ENCODE measurements at regions not wholly inside any gene's neighbourhood (a gene's known extent, or its start where the extent isn't known, plus 50 kb on each side); places are given as distances from the start of the nearest gene placed in this dataset.

DNA sequence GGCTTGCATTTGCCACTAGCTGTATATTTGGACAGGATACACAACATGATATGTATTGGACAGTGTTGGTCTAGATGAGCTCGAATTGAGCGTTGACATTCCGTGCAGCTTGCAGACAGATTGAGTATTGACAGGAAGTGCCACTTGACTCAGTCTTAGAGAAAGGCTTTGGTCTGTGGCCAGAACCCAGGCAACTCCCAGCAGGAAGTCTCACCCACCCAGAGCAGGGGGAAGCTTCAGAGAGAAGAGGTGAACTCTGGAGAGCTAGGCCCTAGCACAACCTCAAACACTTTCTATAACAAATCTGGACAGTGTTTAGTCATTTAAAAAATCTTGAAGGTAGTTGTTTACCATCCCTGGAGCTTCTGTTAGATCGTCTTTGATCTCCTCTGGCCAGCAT, 280.5 kb downstream of the FBXW7 start:
- Histone ChIP-seq H3K27ac (ENCODE audit: insufficient read depth, low read depth, low read length, poor library complexity, severe bottlenecking) (no peak overlapping the region), H3K36me3 (ENCODE audit: control insufficient read depth, insufficient read depth, low read length) (no peaks in the 10 kb centered on the region), H3K4me1 (ENCODE audit: control insufficient read depth, insufficient read depth, low read length) (no peaks in the 10 kb centered on the region), H3K9me3 (ENCODE audit: control insufficient read depth, low read length) (no peaks in the 10 kb centered on the region), H3K27me3 (ENCODE audit: control insufficient read depth, insufficient read depth, low read length, poor library complexity, severe bottlenecking) (no peaks in the 10 kb centered on the region), H3K4me3 (ENCODE audit: insufficient read depth, low read depth, low read length) (no peak overlapping the region)
- 86 to 90% methylated on average over 4 of the region's 4 CpGs for WGBS, 2 experiments

DNA sequence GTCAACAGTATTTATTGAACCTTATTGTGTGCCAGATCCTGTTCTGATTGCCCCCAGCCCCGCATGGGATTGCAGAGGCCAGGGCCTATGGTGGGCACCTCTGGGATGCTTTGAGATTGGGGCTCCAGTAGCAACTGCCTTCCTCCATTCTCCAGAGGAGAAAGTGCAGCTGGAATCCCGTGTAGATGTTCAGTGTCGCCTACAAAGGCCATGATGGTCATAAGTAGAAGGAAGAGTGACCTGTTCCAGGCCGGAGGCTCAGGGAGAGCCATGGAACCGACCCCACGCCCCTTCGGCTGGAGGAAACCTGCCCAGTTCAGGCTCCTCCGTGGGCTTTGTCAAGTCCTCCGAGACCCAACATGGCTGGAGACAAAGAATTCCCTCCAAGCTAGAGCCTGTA, 287.5 kb downstream of the FBXW7 start:
- H3K27ac ChIP-seq (ENCODE audit: insufficient read depth, low read depth, low read length, poor library complexity, severe bottlenecking) = no peak overlapping the region
- no peak overlapping the region for H3K4me3 ChIP-seq (ENCODE audit: insufficient read depth, low read depth, low read length)
- H3K27me3 ChIP-seq (ENCODE audit: control insufficient read depth, insufficient read depth, low read length, poor library complexity, severe bottlenecking) = no peaks in the 10 kb centered on the region
- no peaks in the 10 kb centered on the region for H3K36me3 ChIP-seq (ENCODE audit: control insufficient read depth, insufficient read depth, low read length)
- 94 to 96% methylated on average over 9 of the region's 9 CpGs for WGBS, 2 experiments
- no peaks in the 10 kb centered on the region for H3K9me3 ChIP-seq (ENCODE audit: control insufficient read depth, low read length)
- H3K4me1 ChIP-seq (ENCODE audit: control insufficient read depth, insufficient read depth, low read length) = no peaks in the 10 kb centered on the region

DNA sequence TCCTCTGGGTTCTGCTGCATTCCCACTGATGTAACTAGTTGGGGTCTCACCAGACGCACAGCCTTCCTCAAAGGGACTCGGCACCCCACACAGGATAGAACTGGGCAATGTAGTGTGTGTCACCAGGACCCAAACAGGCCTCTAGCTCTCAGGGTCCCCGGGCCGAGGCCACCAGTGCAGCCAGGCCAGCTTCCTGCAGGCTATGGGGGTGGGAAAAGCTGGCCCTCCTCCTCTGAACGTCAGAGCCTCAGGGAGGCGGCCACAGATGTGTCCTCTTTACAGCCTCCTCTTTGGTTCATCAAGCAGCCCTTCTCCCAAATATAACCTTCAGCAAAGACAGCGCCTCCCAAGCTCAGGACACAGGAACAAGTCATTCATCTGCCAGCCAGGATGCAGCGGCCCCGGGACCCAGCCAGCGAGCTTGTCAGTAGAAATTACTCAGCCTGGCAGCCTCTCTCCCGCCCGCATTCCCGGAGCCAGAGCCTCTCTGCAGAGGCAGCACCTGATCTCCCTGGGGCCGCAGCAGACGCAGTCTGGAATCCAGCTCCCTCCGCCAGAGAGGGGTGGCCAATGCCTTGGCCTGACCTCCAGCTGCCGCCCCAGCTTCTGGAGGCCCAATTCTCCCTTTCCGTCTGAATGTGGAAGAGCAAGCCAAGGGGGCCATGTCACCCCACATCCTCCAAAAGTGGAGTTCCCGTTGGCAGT, 288.5 kb downstream of the FBXW7 start:
- Histone ChIP-seq H3K27me3 (ENCODE audit: control insufficient read depth, insufficient read depth, low read length, poor library complexity, severe bottlenecking) (no peaks in the 10 kb centered on the region), H3K36me3 (ENCODE audit: control insufficient read depth, insufficient read depth, low read length) (no peaks in the 10 kb centered on the region), H3K27ac (ENCODE audit: insufficient read depth, low read depth, low read length, poor library complexity, severe bottlenecking) (no peak overlapping the region), H3K4me1 (ENCODE audit: control insufficient read depth, insufficient read depth, low read length) (no peaks in the 10 kb centered on the region), H3K9me3 (ENCODE audit: control insufficient read depth, low read length) (no peaks in the 10 kb centered on the region), H3K4me3 (ENCODE audit: insufficient read depth, low read depth, low read length) (no peak overlapping the region)
- WGBS, 2 experiments = 90% methylated on average over 19 of the region's 19 CpGs

DNA sequence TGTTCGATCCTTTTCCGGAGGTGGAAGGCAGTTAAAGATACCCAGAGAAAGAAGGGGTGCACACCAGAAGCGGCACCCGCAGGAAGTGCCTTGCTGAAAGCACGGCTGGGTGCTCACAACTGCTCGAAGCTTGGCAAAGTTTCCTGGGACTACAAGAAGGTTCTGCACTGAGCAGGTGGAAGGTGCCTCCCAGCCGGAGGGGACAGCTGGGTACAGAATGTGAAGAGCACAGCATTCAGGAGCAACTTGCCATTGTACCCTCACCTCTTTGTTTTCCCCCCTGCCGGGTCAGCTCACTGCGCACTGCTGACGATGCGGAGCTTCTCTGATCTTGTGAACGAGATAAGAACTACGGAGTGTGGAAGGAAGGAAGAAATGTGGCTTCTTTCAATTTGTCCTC, 289.2 kb downstream of the FBXW7 start:
- Histone ChIP-seq H3K4me3 (ENCODE audit: insufficient read depth, low read depth, low read length) (no peak overlapping the region), H3K27me3 (ENCODE audit: control insufficient read depth, insufficient read depth, low read length, poor library complexity, severe bottlenecking) (no peaks in the 10 kb centered on the region), H3K36me3 (ENCODE audit: control insufficient read depth, insufficient read depth, low read length) (no peaks in the 10 kb centered on the region), H3K4me1 (ENCODE audit: control insufficient read depth, insufficient read depth, low read length) (no peaks in the 10 kb centered on the region), H3K27ac (ENCODE audit: insufficient read depth, low read depth, low read length, poor library complexity, severe bottlenecking) (no peak overlapping the region), H3K9me3 (ENCODE audit: control insufficient read depth, low read length) (no peaks in the 10 kb centered on the region)
- 90 to 93% methylated on average over 13 of the region's 13 CpGs for WGBS, 2 experiments

DNA sequence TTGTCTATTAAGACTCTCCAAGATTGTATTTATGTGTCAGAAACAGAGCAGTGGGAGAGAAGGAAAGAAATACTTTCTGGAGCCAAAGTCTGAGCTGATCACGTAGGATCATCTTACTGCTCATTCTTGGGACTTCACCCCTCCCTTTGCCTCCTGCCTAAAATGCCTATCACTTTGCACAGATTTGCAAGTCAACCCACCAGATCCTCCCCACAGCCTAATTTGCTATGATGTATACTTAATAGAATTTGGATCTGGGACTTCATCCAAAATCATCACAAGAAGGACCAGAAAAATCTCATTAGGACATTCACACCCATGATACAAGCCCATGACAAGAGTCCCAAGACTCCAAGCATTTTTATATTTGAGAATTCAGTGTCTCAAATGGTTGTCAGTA, 290.2 kb downstream of the FBXW7 start:
- Histone ChIP-seq H3K4me3 (ENCODE audit: insufficient read depth, low read depth, low read length) (no peak overlapping the region), H3K27ac (ENCODE audit: insufficient read depth, low read depth, low read length, poor library complexity, severe bottlenecking) (no peak overlapping the region), H3K4me1 (ENCODE audit: control insufficient read depth, insufficient read depth, low read length) (no peaks in the 10 kb centered on the region), H3K9me3 (ENCODE audit: control insufficient read depth, low read length) (no peaks in the 10 kb centered on the region), H3K27me3 (ENCODE audit: control insufficient read depth, insufficient read depth, low read length, poor library complexity, severe bottlenecking) (no peaks in the 10 kb centered on the region), H3K36me3 (ENCODE audit: control insufficient read depth, insufficient read depth, low read length) (no peaks in the 10 kb centered on the region)
- whole genome bisulfite sequencing, 2 experiments = 95% methylated on average over 1 of the region's 1 CpG

DNA sequence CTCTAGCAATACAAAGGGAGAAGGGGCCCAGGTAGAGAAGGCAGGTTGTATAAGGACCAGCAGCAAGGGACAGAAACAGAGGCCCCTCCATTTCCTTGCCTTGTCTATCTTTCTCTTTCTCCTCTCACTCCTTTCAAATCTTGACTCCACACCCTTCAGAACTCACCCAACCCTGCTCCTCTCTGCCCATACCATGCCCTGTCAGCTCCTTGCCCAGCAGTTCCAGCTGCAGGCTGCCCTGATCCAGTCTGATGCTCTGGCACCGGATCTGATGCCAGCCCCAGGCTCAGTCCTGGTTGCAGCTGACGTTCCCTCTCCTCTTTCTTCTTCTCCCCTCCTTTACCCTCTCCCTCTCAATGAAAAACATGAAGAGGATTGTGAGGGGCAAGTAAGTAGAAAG, 291.2 kb downstream of the FBXW7 start:
- Histone ChIP-seq H3K4me1 (ENCODE audit: control insufficient read depth, insufficient read depth, low read length) (no peaks in the 10 kb centered on the region), H3K27ac (ENCODE audit: insufficient read depth, low read depth, low read length, poor library complexity, severe bottlenecking) (no peak overlapping the region), H3K9me3 (ENCODE audit: control insufficient read depth, low read length) (no peaks in the 10 kb centered on the region), H3K4me3 (ENCODE audit: insufficient read depth, low read depth, low read length) (no peak overlapping the region), H3K27me3 (ENCODE audit: control insufficient read depth, insufficient read depth, low read length, poor library complexity, severe bottlenecking) (no peaks in the 10 kb centered on the region), H3K36me3 (ENCODE audit: control insufficient read depth, insufficient read depth, low read length) (no peaks in the 10 kb centered on the region)
- WGBS, 2 experiments = 93 to 95% methylated on average over 1 to 2 of the region's 2 CpGs

DNA sequence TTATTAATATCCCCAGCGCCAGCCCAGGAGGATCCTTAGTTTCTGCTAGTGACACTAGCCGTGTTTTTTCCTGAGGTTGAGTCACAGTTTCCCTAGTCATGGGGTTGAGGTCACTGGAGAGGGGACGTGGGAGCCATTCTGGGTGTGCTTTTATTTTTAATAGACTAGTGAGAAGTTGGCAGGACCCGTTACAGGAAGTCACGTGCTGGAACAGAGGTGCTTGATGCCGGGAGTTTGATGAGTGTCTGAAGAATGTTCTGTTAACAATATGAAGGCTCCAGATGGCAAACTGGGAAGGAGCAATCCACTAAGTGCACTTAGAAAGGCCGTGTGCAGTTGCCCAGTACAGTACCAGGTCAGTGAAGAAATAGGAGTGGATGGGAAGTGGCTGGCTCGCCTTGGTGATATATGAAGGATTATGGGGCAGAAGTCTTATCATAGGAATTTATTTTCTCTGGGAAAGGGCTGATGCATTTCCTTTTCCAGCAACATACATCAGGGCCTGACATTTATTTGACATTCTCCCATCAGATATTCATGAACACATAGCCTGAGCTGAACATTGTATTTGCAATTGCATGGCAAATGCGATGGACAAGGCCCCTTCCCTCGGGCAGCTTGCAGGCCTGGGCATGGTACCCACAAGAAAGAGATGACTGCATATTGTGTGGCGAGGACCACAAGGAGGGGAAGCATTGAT, 291.8 kb downstream of the FBXW7 start:
- 89 to 92% methylated on average over 11 of the region's 11 CpGs for WGBS, 2 experiments
- H3K4me1 ChIP-seq (ENCODE audit: control insufficient read depth, insufficient read depth, low read length) = no peaks in the 10 kb centered on the region
- no peak overlapping the region for H3K27ac ChIP-seq (ENCODE audit: insufficient read depth, low read depth, low read length, poor library complexity, severe bottlenecking)
- H3K36me3 ChIP-seq (ENCODE audit: control insufficient read depth, insufficient read depth, low read length) = no peaks in the 10 kb centered on the region
- no peaks in the 10 kb centered on the region for H3K9me3 ChIP-seq (ENCODE audit: control insufficient read depth, low read length)
- no peak overlapping the region for H3K4me3 ChIP-seq (ENCODE audit: insufficient read depth, low read depth, low read length)
- no peaks in the 10 kb centered on the region for H3K27me3 ChIP-seq (ENCODE audit: control insufficient read depth, insufficient read depth, low read length, poor library complexity, severe bottlenecking)

DNA sequence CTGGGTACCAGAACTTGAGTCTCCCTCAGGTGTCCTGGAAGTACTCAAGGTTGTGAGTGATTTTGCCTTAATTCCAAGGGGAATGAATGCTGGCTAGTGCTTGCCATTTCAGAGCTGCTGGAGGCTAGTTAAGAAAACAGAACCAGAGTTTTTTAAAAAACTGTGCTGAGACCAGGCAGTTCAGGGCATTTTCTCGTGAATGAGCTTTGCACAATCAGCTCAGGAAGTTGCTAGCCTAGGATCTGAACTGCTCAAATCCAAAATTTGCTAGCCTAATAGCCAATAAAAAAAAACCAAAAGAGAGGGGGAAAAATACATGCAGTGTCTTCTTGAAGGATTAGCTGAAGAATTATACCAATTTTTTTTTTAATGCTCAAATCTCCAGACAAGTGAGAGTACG, 292.7 kb downstream of the FBXW7 start:
- 80 to 85% methylated on average over 2 of the region's 2 CpGs for WGBS, 2 experiments
- H3K27me3 ChIP-seq (ENCODE audit: control insufficient read depth, insufficient read depth, low read length, poor library complexity, severe bottlenecking) = no peaks in the 10 kb centered on the region
- H3K36me3 ChIP-seq (ENCODE audit: control insufficient read depth, insufficient read depth, low read length) = no peaks in the 10 kb centered on the region
- no peaks in the 10 kb centered on the region for H3K9me3 ChIP-seq (ENCODE audit: control insufficient read depth, low read length)
- no peak overlapping the region for H3K4me3 ChIP-seq (ENCODE audit: insufficient read depth, low read depth, low read length)
- no peaks in the 10 kb centered on the region for H3K4me1 ChIP-seq (ENCODE audit: control insufficient read depth, insufficient read depth, low read length)
- H3K27ac ChIP-seq (ENCODE audit: insufficient read depth, low read depth, low read length, poor library complexity, severe bottlenecking) = no peak overlapping the region

DNA sequence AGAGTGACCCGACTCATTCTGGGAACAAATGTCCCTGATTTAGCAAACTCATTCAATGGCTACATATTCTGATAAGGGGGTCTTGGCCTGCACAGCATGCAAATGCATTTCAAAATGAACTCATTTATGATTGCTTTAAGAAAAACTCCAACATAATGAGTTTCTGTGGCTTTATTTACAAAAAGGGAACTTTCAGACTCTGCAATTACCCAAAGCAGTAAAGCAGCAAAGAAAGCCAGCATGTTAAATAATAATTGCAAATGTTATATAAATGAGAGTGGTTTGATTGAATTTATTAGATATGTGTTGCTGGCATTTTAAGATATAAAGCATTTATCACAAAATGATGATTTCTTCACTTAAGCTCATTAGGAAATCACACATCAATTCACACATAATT, 295.7 kb downstream of the FBXW7 start:
- WGBS, 2 experiments = 92 to 94% methylated on average over 1 of the region's 1 CpG
- H3K36me3 ChIP-seq (ENCODE audit: control insufficient read depth, insufficient read depth, low read length) = no peaks in the 10 kb centered on the region
- H3K27ac ChIP-seq (ENCODE audit: insufficient read depth, low read depth, low read length, poor library complexity, severe bottlenecking) = no peak overlapping the region
- no peaks in the 10 kb centered on the region for H3K4me1 ChIP-seq (ENCODE audit: control insufficient read depth, insufficient read depth, low read length)
- H3K27me3 ChIP-seq (ENCODE audit: control insufficient read depth, insufficient read depth, low read length, poor library complexity, severe bottlenecking) = no peaks in the 10 kb centered on the region
- H3K9me3 ChIP-seq (ENCODE audit: control insufficient read depth, low read length) = no peaks in the 10 kb centered on the region
- no peak overlapping the region for H3K4me3 ChIP-seq (ENCODE audit: insufficient read depth, low read depth, low read length)

DNA sequence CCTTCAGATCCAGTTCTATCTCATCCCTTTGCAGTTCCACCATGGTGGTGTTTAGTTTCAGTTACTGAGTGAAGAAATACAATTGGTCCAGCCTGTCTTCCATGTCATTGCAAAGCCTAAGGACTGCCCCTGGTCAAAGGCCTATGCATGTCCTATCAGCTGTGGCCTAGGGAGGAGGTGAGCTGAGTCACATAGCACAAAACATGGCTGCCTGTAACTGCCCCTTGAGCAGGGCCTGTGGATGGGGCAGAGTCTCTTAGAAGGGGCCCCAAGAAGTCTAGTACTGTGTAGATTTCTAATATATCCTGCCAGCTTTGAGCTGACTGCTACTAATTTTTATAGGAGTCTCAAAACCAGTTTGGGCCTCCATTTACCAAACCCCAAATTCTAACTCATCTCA, 296.7 kb downstream of the FBXW7 start:
- Histone ChIP-seq H3K27ac (ENCODE audit: insufficient read depth, low read depth, low read length, poor library complexity, severe bottlenecking) (no peak overlapping the region), H3K27me3 (ENCODE audit: control insufficient read depth, insufficient read depth, low read length, poor library complexity, severe bottlenecking) (no peaks in the 10 kb centered on the region), H3K36me3 (ENCODE audit: control insufficient read depth, insufficient read depth, low read length) (no peaks in the 10 kb centered on the region), H3K4me3 (ENCODE audit: insufficient read depth, low read depth, low read length) (no peak overlapping the region), H3K9me3 (ENCODE audit: control insufficient read depth, low read length) (no peaks in the 10 kb centered on the region), H3K4me1 (ENCODE audit: control insufficient read depth, insufficient read depth, low read length) (no peaks in the 10 kb centered on the region)
